ENCODE measurements at regions not wholly inside any gene's neighbourhood (a gene's known extent, or its start where the extent isn't known, plus 50 kb on each side); places are given as distances from the start of the nearest gene placed in this dataset.

GRCh38 chr7:130913639-130914553, 179.9 kb upstream of the KLF14 start:
- TF ChIP-seq, protein P1, sequence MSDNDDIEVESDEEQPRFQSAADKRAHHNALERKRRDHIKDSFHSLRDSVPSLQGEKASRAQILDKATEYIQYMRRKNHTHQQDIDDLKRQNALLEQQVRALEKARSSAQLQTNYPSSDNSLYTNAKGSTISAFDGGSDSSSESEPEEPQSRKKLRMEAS (IDR thresholded peaks at IDR 0.05; ENCODE audit: insufficient read depth, insufficient read length): no peak
- TF ChIP-seq POLR2A (IDR thresholded peaks at IDR 0.05; ENCODE audit: low read depth, low read length) (no peak), CTCF (IDR thresholded peaks at IDR 0.05; ENCODE audit: extremely low read depth in 1 of 2, insufficient read depth in 1 of 2, low read depth in 1 of 2, low read length in 2 of 2) (no peak), EZH2 (IDR thresholded peaks at IDR 0.05; ENCODE audit: borderline replicate concordance, low read depth, low read length, severe bottlenecking) (no peak), POLR2AphosphoS5 (IDR thresholded peaks at IDR 0.05; ENCODE audit: insufficient read depth, low read depth, low read length) (no peak), JUN (IDR thresholded peaks at IDR 0.05; ENCODE audit: borderline replicate concordance, insufficient read depth, insufficient read length, low read depth) (no peak)
